ENCODE measurements at regions not wholly inside any gene's neighbourhood (a gene's known extent, or its start where the extent isn't known, plus 50 kb on each side); places are given as distances from the start of the nearest gene placed in this dataset.

DNA sequence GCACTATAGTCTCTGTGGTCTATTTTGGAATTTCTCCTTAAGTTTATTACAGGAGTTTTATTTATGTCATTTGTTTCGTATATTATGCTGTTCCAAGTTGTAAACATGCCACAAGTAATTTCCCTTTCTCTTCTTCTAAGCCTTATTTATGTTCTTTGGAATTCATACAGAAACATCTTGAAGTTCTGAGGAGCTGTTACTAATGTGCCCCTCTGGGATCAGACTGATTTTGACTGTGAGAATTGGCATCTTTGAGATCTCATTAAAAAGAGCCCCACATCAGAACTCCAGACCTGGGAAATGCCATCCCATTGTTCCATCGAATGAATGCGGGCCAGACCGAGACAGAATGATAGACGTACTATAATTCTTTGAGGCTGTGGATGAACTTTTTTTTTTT lies 138.8 kb upstream of the CD180 start:
- Histone ChIP-seq H2BK20ac (ENCODE audit: low read depth, low read length, poor library complexity, severe bottlenecking) (no peak overlapping the region), H3K27me3 (ENCODE audit: insufficient read depth, low read length) (no peaks in the 10 kb centered on the region), H4K20me1 (ENCODE audit: control insufficient read depth, insufficient read depth, insufficient read length) (no peaks in the 10 kb centered on the region), H3K18ac (ENCODE audit: insufficient read length, low read depth, low read length) (no peak overlapping the region), H2AFZ (ENCODE audit: low read length) (no peak overlapping the region), H3K79me1 (ENCODE audit: insufficient read depth, low read depth, low read length, poor library complexity, severe bottlenecking) (no peaks in the 10 kb centered on the region), H3K23ac (ENCODE audit: insufficient read length, low read depth, low read length) (no peak overlapping the region), H3K9ac (ENCODE audit: extremely low read depth, insufficient read length, low read length) (no peak overlapping the region), H2BK120ac (ENCODE audit: low read depth, low read length, poor library complexity, severe bottlenecking) (no peak overlapping the region), H2BK5ac (ENCODE audit: insufficient read length, low read length) (no peak overlapping the region), H3K23me2 (ENCODE audit: insufficient read length, low read depth, low read length, poor library complexity, severe bottlenecking) (no peaks in the 10 kb centered on the region), H2AK5ac (ENCODE audit: insufficient read length, low read length) (no peak overlapping the region), H3K4ac (ENCODE audit: low read depth, low read length) (no peak overlapping the region), H4K91ac (ENCODE audit: insufficient read length, low read depth, low read length) (no peak overlapping the region), H2BK15ac (ENCODE audit: low read depth, low read length) (no peak overlapping the region), H3K56ac (ENCODE audit: insufficient read length, low read depth, low read length) (no peak overlapping the region), H4K8ac (replicated peaks; ENCODE audit: insufficient read length, low read depth, low read length) (no peak overlapping the region), H3K9me3 (ENCODE audit: control insufficient read depth, low read depth, low read length) (no peaks in the 10 kb centered on the region), H3K4me1 (ENCODE audit: insufficient read depth, low read length) (no peaks in the 10 kb centered on the region), H3K27ac (ENCODE audit: insufficient read length, low read depth, low read length) (no peak overlapping the region), H4K5ac (ENCODE audit: insufficient read length, low read depth, low read length) (no peak overlapping the region), H3K4me2 (ENCODE audit: insufficient read depth, insufficient read length, low read length) (no peak overlapping the region), H3T11ph (ENCODE audit: low read length) (no peak overlapping the region), H2BK12ac (ENCODE audit: insufficient read length, low read depth, low read length) (no peak overlapping the region), H3K79me2 (ENCODE audit: insufficient read depth, low read length) (no peaks in the 10 kb centered on the region), H3K14ac (ENCODE audit: insufficient read depth, low read length) (no peak overlapping the region)
- TF ChIP-seq, protein P1, sequence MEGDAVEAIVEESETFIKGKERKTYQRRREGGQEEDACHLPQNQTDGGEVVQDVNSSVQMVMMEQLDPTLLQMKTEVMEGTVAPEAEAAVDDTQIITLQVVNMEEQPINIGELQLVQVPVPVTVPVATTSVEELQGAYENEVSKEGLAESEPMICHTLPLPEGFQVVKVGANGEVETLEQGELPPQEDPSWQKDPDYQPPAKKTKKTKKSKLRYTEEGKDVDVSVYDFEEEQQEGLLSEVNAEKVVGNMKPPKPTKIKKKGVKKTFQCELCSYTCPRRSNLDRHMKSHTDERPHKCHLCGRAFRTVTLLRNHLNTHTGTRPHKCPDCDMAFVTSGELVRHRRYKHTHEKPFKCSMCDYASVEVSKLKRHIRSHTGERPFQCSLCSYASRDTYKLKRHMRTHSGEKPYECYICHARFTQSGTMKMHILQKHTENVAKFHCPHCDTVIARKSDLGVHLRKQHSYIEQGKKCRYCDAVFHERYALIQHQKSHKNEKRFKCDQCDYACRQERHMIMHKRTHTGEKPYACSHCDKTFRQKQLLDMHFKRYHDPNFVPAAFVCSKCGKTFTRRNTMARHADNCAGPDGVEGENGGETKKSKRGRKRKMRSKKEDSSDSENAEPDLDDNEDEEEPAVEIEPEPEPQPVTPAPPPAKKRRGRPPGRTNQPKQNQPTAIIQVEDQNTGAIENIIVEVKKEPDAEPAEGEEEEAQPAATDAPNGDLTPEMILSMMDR (conservative IDR thresholded peaks at IDR 0.05): no peak
- Mint-ChIP-seq H3K9me3 (peaks cover 13 to 14% of the 10 kb centered on the region in 2 experiments; a peak in 4 of 5 replicates), H3K27me3 (ENCODE audit: low read depth) (no peaks in the 10 kb centered on the region), H3K27ac (no peak overlapping the region; a peak in 1 of 7 replicates), H3K4me1 (no peaks in the 10 kb centered on the region), H3K4me3 (no peak overlapping the region), H3K36me3 (ENCODE audit: insufficient read depth in 1 of 3, low read depth in 3 of 3) (peaks cover 0 to 14% (median 2%) of the 10 kb centered on the region in 3 experiments; a peak in 4 of 7 replicates)
- no peak for DNase-seq
- WGBS (ENCODE audit: extremely low coverage, insufficient read length, low lambda C conversion rate): no CpG with 5 or more reads among the region's 5 CpGs
